HEK293 (cell line): ENCODE measurements at regions not wholly inside any gene's neighbourhood (a gene's known extent, or its start where the extent isn't known, plus 50 kb on each side); places are given as distances from the start of the nearest gene placed in this dataset.

Experiments
- CTCF ChIA-PET: fragments of 350-600 bp; formaldehyde crosslinking; extraction: SDS; loops from one replicate; lab custom pipeline; 2021; ENCODE audit warnings: antibody characterized with exemption; lab: Yijun Ruan, JAX
- POLR2A ChIA-PET: fragments of 300-600 bp; formaldehyde crosslinking; extraction: SDS; loops from one replicate; lab custom pipeline; 2020; ENCODE audit warnings: antibody characterized with exemption, inconsistent platforms; lab: Yijun Ruan, JAX
- H3K27ac ChIP-seq: fragments of 200-500 bp; sonication (Bioruptor generic); 2 replicates; pipeline ENCODE4 v1.5.1; 2014; ENCODE audit warnings: low read depth, low read length, control low read depth, inconsistent platforms; ENCODE audit errors: extremely low read depth
- H3K36me3 ChIP-seq, 2 experiments: fragments of 200-500 bp in 1 of 2; sonication (Bioruptor generic) in 1 of 2; 1 replicate in 1 of 2; 2 replicates in 1 of 2; pipeline ENCODE4 v1.5.1; 2014 to 2017; ENCODE audit warnings: inconsistent platforms in 2 of 2, low read length in 2 of 2; ENCODE audit not compliant: control insufficient read depth in 2 of 2, insufficient read depth in 1 of 2
- H3K4me1 ChIP-seq: fragments of 200-500 bp; sonication (Bioruptor generic); 2 replicates; pipeline ENCODE4 v1.5.1; 2014; ENCODE audit warnings: mild to moderate bottlenecking, low read length, inconsistent platforms; ENCODE audit not compliant: control insufficient read depth, insufficient read depth
- H3K4me3 ChIP-seq: 2 replicates; pipeline ENCODE4 v1.5.1; 2011; ENCODE audit warnings: low read depth, mild to moderate bottlenecking, control low read depth, low read length, moderate library complexity
- H3K9me3 ChIP-seq: fragments of 200-500 bp; sonication (Bioruptor generic); 2 replicates; pipeline ENCODE4 v1.5.1; 2014; ENCODE audit warnings: low read depth, low read length, inconsistent platforms; ENCODE audit not compliant: control insufficient read depth, insufficient read depth
- AEBP2 ChIP-seq: fragments of 450-650 bp; formaldehyde crosslinking; IDR thresholded peaks from 2 replicates; pipeline ENCODE4 v1.5.1; 2016; ENCODE audit warnings: missing biosample characterization, missing genetic modification characterization, borderline replicate concordance
- BCL11A ChIP-seq: fragments of 450-650 bp; formaldehyde crosslinking; IDR thresholded peaks from 2 replicates; pipeline ENCODE4 v1.5.1; 2016; ENCODE audit warnings: low read depth, missing biosample characterization, missing genetic modification characterization
- EGR2 ChIP-seq: fragments of 450-650 bp; formaldehyde crosslinking; IDR thresholded peaks from 2 replicates; pipeline ENCODE4 v1.5.1; 2016; ENCODE audit warnings: low read depth, missing biosample characterization, missing genetic modification characterization
- FEZF1 ChIP-seq: fragments of 450-650 bp; formaldehyde crosslinking; IDR thresholded peaks from 2 replicates; pipeline ENCODE4 v1.5.1; 2016; ENCODE audit warnings: missing biosample characterization, missing genetic modification characterization
- GLIS1 ChIP-seq: fragments of 450-650 bp; formaldehyde crosslinking; IDR thresholded peaks from 2 replicates; pipeline ENCODE4 v1.5.1; 2016; ENCODE audit warnings: missing biosample characterization, missing genetic modification characterization
- HOXA7 ChIP-seq: sonication (generic); formaldehyde crosslinking; IDR thresholded peaks from 2 replicates; pipeline ENCODE4 v1.8.1; 2022; ENCODE audit warnings: missing genetic modification reagents, borderline replicate concordance
- KLF1 ChIP-seq: fragments of 450-650 bp; formaldehyde crosslinking; IDR thresholded peaks from 2 replicates; pipeline ENCODE4 v1.5.1; 2016; ENCODE audit warnings: missing biosample characterization, missing genetic modification characterization
- OSR2 ChIP-seq: fragments of 450-650 bp; formaldehyde crosslinking; IDR thresholded peaks from 2 replicates; pipeline ENCODE4 v1.5.1; 2016; ENCODE audit warnings: missing biosample characterization, missing genetic modification characterization
- REPIN1 ChIP-seq: fragments of 450-650 bp; formaldehyde crosslinking; IDR thresholded peaks from 2 replicates; pipeline ENCODE4 v1.5.1; 2017; ENCODE audit warnings: missing biosample characterization, missing genetic modification characterization, low read depth
- SALL2 ChIP-seq: fragments of 450-650 bp; formaldehyde crosslinking; IDR thresholded peaks from 2 replicates; pipeline ENCODE4 v1.5.0; 2017; ENCODE audit warnings: missing biosample characterization, mild to moderate bottlenecking, missing genetic modification characterization, borderline replicate concordance
- ZBTB11 ChIP-seq: fragments of 450-650 bp; formaldehyde crosslinking; conservative IDR thresholded peaks from 2 replicates; pipeline ENCODE4 v1.5.1; 2016; ENCODE audit warnings: low read depth, missing biosample characterization, missing genetic modification characterization
- ZBTB8A ChIP-seq: fragments of 450-650 bp; formaldehyde crosslinking; IDR thresholded peaks from 2 replicates; pipeline ENCODE4 v1.5.1; 2016; ENCODE audit warnings: missing biosample characterization, missing genetic modification characterization
- ZNF114 ChIP-seq: fragments of 450-650 bp; formaldehyde crosslinking; IDR thresholded peaks from 2 replicates; pipeline ENCODE4 v1.5.0; 2017; ENCODE audit warnings: missing biosample characterization, missing genetic modification characterization
- ZNF132 ChIP-seq: fragments of 450-650 bp; formaldehyde crosslinking; IDR thresholded peaks from 2 replicates; pipeline ENCODE4 v1.5.1; 2017; ENCODE audit warnings: missing biosample characterization, missing genetic modification characterization, borderline replicate concordance
- ZNF155 ChIP-seq: fragments of 450-650 bp; formaldehyde crosslinking; IDR thresholded peaks from 2 replicates; pipeline ENCODE4 v1.5.1; 2016; ENCODE audit warnings: missing biosample characterization, missing genetic modification characterization
- ZNF174 ChIP-seq: fragments of 450-650 bp; formaldehyde crosslinking; IDR thresholded peaks from 2 replicates; pipeline ENCODE4 v1.5.0; 2017; ENCODE audit warnings: missing biosample characterization, mild to moderate bottlenecking, missing genetic modification characterization
- ZNF214 ChIP-seq: fragments of 450-650 bp; formaldehyde crosslinking; IDR thresholded peaks from 2 replicates; pipeline ENCODE4 v1.5.1; 2017; ENCODE audit warnings: missing biosample characterization, mild to moderate bottlenecking, missing genetic modification characterization, borderline replicate concordance
- ZNF24 ChIP-seq: fragments of 450-650 bp; formaldehyde crosslinking; IDR thresholded peaks from 2 replicates; pipeline ENCODE4 v1.5.1; 2016; ENCODE audit warnings: missing biosample characterization, missing genetic modification characterization
- ZNF26 ChIP-seq: fragments of 450-650 bp; formaldehyde crosslinking; IDR thresholded peaks from 2 replicates; pipeline ENCODE4 v1.5.1; 2016; ENCODE audit warnings: missing biosample characterization, missing genetic modification characterization
- ZNF266 ChIP-seq: fragments of 450-650 bp; formaldehyde crosslinking; IDR thresholded peaks from 2 replicates; pipeline ENCODE4 v1.5.1; 2016; ENCODE audit warnings: missing biosample characterization, missing genetic modification characterization, low read depth
- ZNF488 ChIP-seq: fragments of 450-650 bp; formaldehyde crosslinking; IDR thresholded peaks from 2 replicates; pipeline ENCODE4 v1.5.1; 2016; ENCODE audit warnings: missing biosample characterization, missing genetic modification characterization
- ZNF548 ChIP-seq: fragments of 450-650 bp; formaldehyde crosslinking; IDR thresholded peaks from 2 replicates; pipeline ENCODE4 v1.5.1; 2016; ENCODE audit warnings: missing biosample characterization, missing genetic modification characterization
- ZNF549 ChIP-seq: fragments of 450-650 bp; IDR thresholded peaks from 2 replicates; pipeline ENCODE4 v1.5.1; 2018; ENCODE audit warnings: missing biosample characterization, missing genetic modification characterization, mild to moderate bottlenecking, inconsistent platforms, moderate library complexity
- ZNF585B ChIP-seq: fragments of 450-650 bp; formaldehyde crosslinking; IDR thresholded peaks from 2 replicates; pipeline ENCODE4 v1.5.1; 2016; ENCODE audit warnings: missing biosample characterization, missing genetic modification characterization
- ZNF626 ChIP-seq: fragments of 450-650 bp; sonication (Bioruptor Pico); formaldehyde crosslinking; IDR thresholded peaks from 2 replicates; pipeline ENCODE4 v1.5.1; 2018; ENCODE audit warnings: missing biosample characterization, missing genetic modification characterization, inconsistent platforms
- ZNF645 ChIP-seq: fragments of 450-650 bp; formaldehyde crosslinking; IDR thresholded peaks from 2 replicates; pipeline ENCODE4; 2016; ENCODE audit warnings: missing biosample characterization, missing genetic modification characterization
- ZNF670 ChIP-seq: fragments of 450-650 bp; formaldehyde crosslinking; IDR thresholded peaks from 2 replicates; pipeline ENCODE4 v1.5.1; 2016; ENCODE audit warnings: missing biosample characterization, missing genetic modification characterization, low read depth
- ZXDB ChIP-seq: fragments of 450-650 bp; formaldehyde crosslinking; IDR thresholded peaks from 2 replicates; pipeline ENCODE4 v1.5.1; 2016; ENCODE audit warnings: missing biosample characterization, missing genetic modification characterization

GRCh38 chr1:87897481-87897880 lies 568.8 kb downstream of the LMO4 start:
- CTCF ChIA-PET: interaction anchor here (0.5 to 0.9 kb wide), 2 partner anchors 56 to 91 kb away, joined by 3 to 4 read pairs; no protein-coding TSS in a partner anchor
- no peak overlapping the region for H3K27ac ChIP-seq
- no peaks in the 10 kb centered on the region for H3K4me1 ChIP-seq
- POLR2A ChIA-PET: no interaction called here
- H3K4me3 ChIP-seq: no peak overlapping the region
- TF ChIP-seq HOXA7 (CRISPR knock-in tag): no peak
- no peak for TF ChIP-seq ZNF585B
- TF ChIP-seq BCL11A: no peak
- no peak for TF ChIP-seq ZBTB11 (tag by site-specific recombination)
- no peak for TF ChIP-seq ZNF266 (tag by site-specific recombination)
- no peak for TF ChIP-seq FEZF1 (tag by site-specific recombination)
- TF ChIP-seq ZNF214: no peak
- TF ChIP-seq ZNF548: no peak
- TF ChIP-seq ZNF155 (tag by site-specific recombination): no peak
- no peak for TF ChIP-seq SALL2 (tag by site-specific recombination)
- TF ChIP-seq ZNF488 (tag by site-specific recombination): no peak
- TF ChIP-seq ZNF174 (tag by site-specific recombination): no peak
- TF ChIP-seq AEBP2 (tag by site-specific recombination): no peak
- no peak for TF ChIP-seq ZBTB8A
- TF ChIP-seq ZXDB (tag by site-specific recombination): no peak
- TF ChIP-seq ZNF114 (tag by site-specific recombination): no peak
- TF ChIP-seq ZNF626 (tag by site-specific recombination): no peak
- no peak for TF ChIP-seq ZNF645
- H3K36me3 ChIP-seq: no peaks in the 10 kb centered on the region
- H3K9me3 ChIP-seq: no peaks in the 10 kb centered on the region

- no peaks in the 10 kb centered on the region for H3K36me3 ChIP-seq
- no peak overlapping the region for H3K4me3 ChIP-seq
- H3K27ac ChIP-seq: no peak overlapping the region
- no peaks in the 10 kb centered on the region for H3K4me1 ChIP-seq
- ChIA-PET CTCF (interaction anchor here (0.7 to 0.9 kb wide), 2 partner anchors 15 to 55 kb away, joined by 3 read pairs; no protein-coding TSS in a partner anchor), POLR2A (no interaction called here)
- H3K9me3 ChIP-seq: no peaks in the 10 kb centered on the region
- no peak for TF ChIP-seq ZNF670 (tag by site-specific recombination)
- no peak for TF ChIP-seq EGR2 (tag by site-specific recombination)
- no peak for TF ChIP-seq ZNF26
- TF ChIP-seq ZNF549 (tag by site-specific recombination): no peak
- no peak for TF ChIP-seq ZNF132 (tag by site-specific recombination)
- no peak for TF ChIP-seq REPIN1 (tag by site-specific recombination)
- TF ChIP-seq BCL11A: no peak
- no peak for TF ChIP-seq GLIS1 (tag by site-specific recombination)
- TF ChIP-seq ZNF155 (tag by site-specific recombination): no peak
- no peak for TF ChIP-seq OSR2
- no peak for TF ChIP-seq KLF1 (tag by site-specific recombination)
- no peak for TF ChIP-seq ZNF24 (tag by site-specific recombination)
Measured at GRCh38 chr1:87898431-87898830, 569.8 kb downstream of the LMO4 start.
